ENCODE measurements at regions not wholly inside any gene's neighbourhood (a gene's known extent, or its start where the extent isn't known, plus 50 kb on each side); places are given as distances from the start of the nearest gene placed in this dataset.
"Not testable (repeated sequence)": the region's sequence is repeated elsewhere in the genome, so short reads cannot be mapped to it uniquely, and the experiment has no call there.

DNA sequence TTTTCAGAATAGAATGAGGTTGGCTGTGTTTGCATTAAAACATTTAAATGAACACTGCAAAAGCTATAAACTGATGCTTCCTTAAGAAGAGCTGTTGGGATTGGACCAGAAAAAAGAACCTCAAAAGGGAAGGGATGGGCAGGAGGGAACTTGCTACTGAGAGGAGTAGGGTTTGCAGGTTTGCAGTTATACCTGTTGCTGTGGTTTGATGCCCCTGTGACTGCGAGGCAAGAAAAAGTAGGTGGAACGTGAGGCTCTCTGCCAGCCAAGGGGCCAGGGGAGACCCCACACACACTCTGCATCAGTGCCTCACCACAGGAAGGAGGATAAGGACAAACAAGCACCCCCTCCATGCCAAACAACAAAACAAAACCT is 197.2 kb downstream of the BCAS1 start:
- in situ Hi-C loops (cut with HindIII; ENCODE audit: low sequenced_read_pairs): no loop called here

DNA sequence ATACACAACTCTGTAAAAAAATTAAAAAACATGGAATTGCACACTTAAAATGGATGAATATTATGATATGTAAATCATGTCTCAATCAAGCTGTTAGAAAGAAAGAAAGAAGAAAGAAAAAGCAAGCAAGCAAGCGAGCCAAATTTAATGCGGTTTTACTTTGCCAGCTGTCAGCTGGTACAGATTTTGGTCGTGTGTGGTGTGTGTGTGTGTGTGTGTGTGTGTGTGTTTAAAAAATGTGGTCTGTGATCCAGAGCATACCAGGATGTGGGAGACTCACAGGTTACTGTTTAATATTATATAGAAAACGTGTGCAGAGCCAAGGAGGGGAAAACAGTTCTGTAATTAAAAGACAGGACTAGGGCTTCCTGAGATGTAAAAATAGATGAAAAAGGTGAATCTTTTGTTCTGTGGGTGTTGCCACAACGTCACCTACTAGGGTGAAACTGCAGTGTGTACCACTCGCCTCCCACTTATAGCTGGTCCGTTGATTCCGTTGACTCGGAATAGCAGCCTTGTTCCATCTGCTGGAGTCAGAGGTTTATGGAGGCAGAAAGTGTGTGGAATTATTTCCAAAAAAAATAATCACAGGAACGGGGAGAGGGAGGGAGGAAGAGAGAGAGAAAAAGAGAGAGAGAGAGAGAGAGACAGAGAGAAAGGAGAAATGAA is 197.7 kb downstream of the BCAS1 start:
- in situ Hi-C loops (cut with HindIII; ENCODE audit: low sequenced_read_pairs): no loop called here

DNA sequence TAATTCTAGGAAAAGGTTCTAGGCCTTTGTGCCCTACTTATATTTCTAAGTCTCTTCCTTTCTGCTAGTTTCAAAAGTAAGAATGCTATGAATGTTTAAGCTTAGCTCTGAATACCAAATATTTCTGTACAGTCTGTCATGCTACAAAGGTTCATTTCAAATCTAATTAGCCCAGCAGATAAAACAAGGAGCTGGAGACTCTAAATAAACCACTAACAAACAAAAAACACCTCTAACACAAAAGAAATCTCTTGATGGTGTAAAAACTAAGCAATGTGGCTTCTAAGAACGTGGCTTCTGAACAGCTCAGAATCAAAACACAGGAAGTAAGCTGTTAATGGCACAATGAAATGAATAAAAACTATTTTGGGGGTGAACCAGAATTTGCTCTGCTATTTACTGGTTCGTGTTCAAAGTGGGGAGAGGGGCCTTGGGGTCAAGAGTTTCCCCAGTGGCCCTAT is 198.3 kb downstream of the BCAS1 start:
- in situ Hi-C loops (cut with HindIII; ENCODE audit: low sequenced_read_pairs): no loop called here

DNA sequence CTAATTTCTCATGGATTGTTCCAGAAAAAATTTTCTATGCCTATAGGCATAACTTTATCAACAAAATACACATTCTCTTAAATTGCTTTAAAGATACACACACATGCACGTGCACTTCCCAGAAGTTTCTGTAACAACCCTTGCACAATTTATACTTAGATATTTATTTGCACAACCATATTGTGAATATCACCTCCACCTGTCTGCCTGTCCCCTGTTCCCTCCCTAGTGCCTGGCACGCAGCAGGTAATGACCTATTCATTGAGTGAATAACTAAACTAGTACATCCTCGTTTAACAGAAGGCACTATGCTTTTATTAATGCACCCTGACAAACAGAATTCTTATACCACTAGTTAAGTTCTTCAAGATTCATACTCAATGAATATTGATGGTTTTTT is 198.9 kb downstream of the BCAS1 start:
- in situ Hi-C loops (cut with HindIII; ENCODE audit: low sequenced_read_pairs): no loop called here

DNA sequence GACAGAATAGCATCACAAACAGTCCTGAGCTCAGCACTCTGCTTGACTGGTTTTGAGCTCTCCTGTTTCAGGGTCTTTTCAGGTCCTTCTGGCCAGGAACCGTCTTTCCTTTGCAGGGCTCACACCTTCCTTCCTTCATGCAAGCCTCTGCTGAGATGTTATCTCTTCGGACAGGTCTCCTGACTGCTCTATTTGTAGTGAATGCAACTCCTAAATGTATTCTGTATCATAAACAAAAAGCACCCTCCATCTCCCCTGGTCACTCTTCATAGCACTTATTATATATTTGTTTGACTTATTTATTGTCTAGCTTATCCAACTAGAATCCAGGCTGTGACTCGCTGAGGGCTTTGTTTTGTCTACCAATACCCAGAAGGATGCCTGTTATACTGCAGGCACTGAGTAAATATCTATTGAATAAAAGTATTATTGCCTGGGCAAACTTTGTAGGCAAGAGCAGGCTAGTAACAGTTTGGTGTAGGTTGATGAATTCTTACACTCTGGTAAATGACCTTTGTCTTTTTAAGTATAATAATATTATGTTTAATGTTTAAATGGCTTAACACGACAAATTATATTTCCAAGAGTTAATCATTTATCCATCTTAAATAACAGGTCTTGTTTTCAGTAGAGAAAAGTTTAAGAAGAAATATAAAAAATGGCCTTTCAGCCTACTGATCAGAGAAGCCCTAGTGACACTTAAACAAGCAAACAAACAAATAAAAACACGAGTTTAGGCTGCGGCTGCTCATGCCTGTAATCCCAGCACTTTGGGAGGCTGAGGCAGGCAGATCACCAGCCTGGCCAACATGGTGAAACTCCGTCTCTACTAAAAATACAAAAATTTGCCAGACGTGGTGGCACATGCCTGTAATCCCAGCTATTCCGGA is 199.7 kb downstream of the BCAS1 start:
- in situ Hi-C loops (cut with HindIII; ENCODE audit: low sequenced_read_pairs): no loop called here

DNA sequence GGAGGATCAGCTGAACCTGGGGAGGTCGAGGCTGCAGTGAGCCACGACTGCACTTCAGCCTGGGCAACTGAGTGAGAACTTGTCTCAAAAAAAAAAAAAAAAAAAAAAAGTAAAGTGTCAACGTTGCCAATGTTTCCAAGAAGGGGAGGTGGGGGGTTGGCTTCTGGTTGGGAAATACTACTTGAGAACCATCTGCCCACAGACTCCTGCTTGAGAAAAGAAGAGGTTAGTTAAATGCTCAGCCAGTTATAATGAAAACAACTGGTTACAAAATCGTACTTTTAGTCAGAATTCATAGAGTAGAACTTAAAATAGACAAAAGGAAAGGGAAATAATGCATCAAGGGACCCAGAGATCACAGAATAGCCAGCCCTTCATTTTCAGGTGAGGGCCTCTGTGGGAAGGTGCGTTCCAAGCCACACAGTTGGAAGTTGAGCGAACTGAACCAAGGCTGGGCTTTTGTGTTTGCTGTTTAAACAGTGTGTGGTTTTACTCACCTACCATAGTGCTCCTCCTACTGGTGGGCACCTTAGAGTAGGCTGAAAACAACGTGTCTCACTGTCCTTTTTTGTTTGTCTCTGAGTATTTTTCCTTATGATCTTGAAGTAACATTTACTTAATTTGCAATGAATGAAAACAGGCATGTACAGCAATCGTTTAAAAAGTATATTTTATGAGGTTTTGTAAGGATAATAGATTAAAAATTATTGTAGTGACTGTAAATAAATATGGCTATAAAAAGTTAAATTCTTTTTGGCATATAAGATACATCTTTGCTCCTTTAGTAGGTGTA is 200.7 kb downstream of the BCAS1 start:
- in situ Hi-C loops (cut with HindIII; ENCODE audit: low sequenced_read_pairs): no loop called here

DNA sequence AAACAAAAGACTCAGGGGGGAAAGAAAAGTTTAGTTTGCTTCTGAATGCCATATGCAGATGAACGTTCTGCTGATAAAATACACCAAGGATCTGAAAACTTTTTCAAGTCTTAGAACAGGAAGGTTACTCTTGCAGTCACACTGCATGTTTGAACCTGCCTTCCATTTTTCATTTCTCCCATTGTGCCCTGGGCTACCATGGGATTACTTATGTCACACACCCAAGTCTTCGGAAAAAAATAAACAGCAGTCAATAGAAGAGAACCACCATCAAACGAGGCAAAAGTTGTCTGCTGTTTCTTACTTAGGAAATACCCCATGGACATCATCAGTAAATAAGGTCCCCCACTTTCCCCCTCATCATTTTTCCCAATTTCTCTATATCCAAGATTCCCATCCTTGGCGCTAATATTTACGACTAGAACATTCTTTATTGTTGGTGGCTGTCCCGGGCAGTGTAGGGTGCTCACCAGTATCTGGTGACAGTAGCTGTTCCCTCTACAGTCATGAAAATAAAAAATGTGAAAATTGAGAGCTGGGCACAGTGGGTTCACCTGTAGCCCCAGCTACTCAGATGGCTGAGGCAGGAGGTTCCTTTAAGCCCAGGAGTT is 202.5 kb downstream of the BCAS1 start:
- in situ Hi-C loops (cut with HindIII; ENCODE audit: low sequenced_read_pairs): no loop called here

DNA sequence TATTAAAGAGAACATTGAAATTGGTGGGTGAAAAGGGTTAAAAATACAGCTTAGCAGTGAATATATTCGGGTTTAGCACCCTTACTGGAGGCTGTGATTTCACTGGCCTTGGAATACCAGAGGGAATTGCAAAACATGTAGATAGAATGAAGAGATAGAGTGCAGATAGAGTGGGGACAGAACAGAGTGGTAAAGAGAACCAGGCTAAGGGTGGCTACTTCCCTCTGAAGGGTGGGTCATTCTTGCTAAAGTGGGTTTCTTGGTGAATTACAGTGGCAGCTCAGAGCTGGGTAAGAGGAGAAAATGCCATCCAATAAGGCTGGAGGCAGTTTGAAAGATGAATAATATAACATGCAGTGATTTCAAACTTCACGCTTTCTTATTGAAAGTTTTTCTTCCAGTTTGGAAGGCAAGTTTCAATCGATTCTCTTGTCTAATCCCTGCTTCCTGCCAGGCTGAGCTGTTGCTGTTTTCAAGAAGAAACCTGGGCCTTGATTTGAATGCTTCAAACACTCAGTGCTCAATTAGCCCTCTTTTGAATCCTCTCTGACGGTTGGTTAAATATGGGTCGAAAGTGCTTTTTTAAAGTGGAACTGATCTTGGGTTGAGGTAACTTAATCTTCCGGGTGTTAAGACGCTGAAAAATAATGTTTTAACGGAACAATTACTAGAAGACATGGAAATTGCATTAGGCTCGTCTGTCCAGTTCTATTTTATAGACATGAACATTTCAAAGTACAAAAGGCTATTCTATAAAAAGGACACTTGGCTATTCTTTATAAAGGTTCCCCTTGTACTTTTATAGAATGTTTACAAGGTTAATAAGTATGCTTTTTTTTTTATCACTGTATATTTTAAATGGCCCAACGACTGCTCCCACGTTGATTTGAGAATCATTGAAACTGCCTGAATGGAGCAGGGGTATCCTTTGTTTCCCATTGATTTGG is 203.3 kb downstream of the BCAS1 start:
- in situ Hi-C loops (cut with HindIII; ENCODE audit: low sequenced_read_pairs): no loop called here

DNA sequence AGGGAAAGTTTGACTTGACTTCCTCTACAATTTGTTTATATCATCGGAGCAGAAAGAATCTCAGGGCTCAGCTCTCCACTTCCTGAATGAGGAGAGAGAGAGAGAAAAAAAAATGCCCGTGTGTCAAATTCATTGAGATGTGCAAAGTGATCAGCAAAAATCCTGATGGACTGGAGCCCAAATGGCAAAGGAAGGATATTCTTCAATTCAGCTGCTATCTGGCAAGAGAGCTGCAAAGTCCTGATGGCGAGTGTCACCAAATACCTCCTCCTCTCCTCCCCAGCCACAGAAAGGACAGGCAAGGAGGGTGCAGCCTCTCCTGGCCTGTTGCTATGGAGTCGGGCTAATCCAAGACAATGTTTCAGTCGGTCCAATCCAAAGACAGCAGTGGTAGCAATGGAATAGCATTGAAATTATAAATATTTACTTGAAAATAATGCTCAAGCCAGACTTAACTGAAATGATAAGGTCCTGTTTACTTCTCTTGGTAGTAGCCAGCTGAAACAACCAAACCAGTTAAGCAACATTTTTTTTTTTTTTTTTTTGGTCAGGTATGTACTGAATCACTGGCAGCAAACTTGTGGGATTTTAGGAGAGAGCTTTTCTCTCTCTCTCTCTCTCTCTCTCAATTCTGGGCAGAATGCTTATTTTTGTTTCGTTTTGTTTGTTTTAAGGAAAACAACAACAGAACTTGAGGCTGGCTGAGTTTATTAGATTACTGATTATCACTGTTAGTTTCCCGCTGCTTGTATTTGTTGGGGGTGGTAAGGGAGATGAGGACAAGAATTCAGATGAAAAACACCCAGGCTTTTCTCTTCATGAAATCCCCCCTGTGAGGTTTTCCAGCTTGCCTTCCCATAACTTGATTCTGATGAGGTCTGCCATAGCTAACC is 204.2 kb downstream of the BCAS1 start:
- in situ Hi-C loops (cut with HindIII; ENCODE audit: low sequenced_read_pairs): no loop called here

DNA sequence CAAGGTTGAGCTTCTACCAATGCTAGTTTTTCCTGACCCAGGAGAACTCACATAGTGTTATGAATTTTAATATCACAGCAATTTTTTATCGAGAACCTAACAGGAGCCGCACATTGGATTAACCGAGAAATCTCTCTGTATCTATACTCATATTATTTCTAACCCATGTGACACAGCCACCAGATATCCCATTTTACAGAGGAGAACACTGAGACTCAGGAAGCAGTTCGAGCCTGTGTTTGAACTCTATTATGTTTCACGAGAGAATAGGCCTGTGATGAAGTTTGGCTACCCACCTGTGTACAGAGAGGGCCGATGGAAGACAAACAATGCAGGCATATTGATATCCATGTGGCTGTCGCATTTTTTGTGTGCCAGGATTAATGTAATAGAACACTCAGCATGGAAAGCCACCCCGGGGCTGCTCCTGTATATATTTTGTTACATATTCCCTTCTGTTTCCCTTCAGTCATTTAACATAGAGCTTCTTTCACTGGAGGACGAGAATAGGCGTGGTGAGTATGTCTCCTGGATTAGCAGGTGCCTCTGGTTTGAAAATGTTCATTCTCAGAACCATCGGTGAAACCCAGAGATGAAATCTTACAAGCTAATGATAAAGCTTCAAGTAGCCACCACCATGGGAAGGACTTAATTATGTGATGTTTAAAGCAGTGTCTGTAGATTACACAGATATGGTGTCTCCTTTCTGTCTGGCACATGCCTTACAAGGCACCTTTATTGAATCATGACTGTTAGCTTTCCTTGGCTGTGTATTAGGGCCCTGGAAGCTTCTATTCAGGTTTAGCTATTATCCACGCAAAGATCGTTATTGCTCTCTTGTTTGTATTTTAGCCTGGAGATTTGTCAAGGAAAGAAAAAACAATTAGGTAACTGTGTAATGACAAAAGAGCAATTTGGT is 205.4 kb downstream of the BCAS1 start:
- in situ Hi-C loops (cut with HindIII; ENCODE audit: low sequenced_read_pairs): not testable (repeated sequence)

DNA sequence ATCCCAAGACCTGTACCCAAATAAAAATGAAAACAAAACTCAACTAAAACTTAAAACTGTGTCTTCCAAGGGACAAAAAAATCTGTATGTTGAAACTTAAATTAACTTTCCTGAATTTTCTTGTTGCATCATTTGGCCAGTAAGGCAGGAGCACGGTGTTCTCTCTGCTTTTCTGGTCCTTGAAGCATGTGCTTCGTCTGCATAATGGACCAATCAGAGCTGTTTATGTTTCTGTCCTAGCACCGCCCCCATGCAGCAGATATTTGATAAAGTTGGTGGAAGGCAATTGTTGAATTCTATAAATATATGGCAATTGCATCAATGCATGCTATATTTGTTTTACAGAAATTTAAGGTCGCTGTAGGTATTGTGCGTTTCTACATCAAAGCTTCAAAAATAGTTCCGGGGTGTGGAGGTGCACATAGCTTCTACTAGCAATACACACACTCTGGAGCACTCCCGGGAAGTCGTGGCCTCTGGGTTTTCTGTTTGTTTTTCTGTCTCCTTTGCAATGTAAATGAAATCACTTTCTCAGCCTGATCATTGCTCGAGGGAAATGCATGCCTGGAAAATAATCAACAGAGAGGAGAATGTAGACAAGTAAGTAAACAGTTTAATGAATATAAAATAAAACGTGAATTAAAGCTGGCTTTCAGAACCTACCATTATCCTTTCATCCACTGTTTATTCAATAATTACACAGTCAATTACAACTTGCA is 206.3 kb downstream of the BCAS1 start:
- in situ Hi-C loops (cut with HindIII; ENCODE audit: low sequenced_read_pairs): not testable (repeated sequence)

DNA sequence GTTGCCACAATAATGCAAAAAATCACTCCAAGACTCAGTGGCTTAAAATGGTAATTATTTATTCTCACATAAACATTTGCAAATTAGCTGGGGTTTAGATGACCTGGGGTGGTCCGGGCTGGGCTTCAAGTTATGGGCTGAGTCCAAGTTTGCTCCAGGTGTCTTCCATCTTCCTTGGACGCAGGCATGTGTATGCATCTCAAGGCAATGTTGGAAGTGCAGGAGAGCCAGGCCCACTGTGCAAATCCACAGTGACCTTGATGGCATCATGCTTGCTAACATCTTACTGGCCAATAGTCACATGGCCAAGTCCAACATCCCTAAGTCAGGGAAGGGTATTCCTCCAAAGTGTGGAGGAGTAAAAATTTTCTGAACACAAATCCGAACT is 206.9 kb downstream of the BCAS1 start:
- in situ Hi-C loops (cut with HindIII; ENCODE audit: low sequenced_read_pairs): not testable (repeated sequence)

DNA sequence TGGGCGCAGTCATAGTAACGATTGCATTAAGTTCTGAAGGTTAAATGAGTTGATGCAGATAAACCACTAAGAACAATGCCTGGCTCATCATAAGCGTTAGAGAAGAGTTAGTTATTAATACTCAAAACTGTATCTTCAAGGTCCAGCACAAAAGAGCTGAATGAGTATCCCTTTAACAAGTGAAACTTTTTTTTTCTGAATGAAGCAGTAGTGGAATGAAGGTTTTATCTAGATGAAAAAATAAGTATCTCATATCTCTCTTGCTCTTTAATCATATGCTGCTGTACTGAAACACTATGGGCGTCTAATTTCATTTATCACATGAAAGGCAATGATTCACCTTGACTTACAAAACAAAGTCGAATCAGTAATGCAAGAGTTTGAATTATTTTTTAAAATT is 207.4 kb downstream of the BCAS1 start:
- in situ Hi-C loops (cut with HindIII; ENCODE audit: low sequenced_read_pairs): not testable (repeated sequence)

DNA sequence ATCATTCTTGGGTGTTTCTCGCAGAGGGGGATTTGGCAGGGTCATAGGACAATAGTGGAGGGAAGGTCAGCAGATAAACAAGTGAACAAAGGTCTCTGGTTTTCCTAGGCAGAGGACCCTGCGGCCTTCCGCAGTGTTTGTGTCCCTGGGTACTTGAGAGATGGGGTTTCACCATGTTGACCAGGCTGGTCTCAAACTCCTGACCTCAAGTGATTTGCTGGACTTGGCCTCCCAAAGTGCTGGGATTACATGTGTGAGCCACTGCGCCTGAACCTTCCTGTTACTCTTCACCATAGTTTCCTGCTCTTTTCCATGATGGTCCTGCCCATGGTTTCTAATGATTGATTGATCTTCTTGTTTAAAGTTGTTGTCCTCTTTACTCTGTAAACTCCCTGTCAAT is 207.9 kb downstream of the BCAS1 start:
- in situ Hi-C loops (cut with HindIII; ENCODE audit: low sequenced_read_pairs): not testable (repeated sequence)

DNA sequence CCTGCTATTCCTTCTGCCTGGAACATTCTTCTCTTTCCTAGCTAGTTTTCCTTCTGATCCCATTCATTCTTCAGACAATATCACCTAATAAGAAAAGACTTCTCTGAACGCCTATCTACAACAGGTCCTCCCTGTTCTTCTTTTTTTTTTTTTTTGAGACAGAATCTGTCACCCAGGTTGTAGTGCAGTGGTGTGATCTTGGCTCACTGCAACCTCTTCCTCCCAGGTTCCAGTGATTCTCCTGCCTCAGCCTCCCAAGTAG is 208.3 kb downstream of the BCAS1 start:
- in situ Hi-C loops (cut with HindIII; ENCODE audit: low sequenced_read_pairs): not testable (repeated sequence)

DNA sequence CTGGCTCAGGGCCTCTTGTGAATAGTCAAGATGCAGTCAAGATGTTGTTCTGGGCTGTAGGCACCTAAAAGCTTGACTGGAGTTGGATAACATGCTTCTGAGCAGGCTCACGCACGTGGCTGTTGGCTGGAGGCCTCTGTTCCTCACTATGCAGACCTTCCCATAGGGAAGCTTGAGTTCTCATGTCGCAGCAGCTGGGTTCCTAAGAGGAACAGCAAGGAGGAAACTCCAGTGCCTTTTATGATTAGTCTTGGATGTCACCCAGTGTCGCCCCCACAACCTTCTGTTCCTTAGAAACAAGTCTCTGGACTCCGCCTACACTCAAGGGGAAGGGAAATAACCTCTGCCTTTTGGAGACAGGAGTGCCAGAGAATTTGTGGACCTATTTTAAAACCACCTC is 210.7 kb downstream of the BCAS1 start:
- in situ Hi-C loops (cut with HindIII; ENCODE audit: low sequenced_read_pairs): no loop called here

DNA sequence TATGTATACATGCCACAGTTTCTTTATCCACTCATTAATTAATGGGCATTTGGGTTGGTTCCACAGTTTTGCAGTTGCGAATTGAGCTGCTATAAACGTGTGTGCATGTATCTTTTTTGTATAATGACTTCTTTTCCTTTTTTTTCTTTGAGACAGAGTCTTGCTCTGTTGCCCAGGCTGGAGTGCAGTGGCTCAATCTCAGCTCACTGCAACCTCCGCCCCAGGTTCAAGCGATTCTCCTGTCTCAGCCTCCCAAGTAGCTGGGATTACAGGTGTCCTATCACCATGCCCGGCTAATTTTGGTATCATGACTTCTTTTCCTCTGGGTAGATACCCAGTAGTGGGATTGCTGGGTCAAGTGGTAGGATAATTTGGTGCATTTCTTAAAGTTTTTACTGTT is 211.4 kb downstream of the BCAS1 start:
- in situ Hi-C loops (cut with HindIII; ENCODE audit: low sequenced_read_pairs): not testable (repeated sequence)

DNA sequence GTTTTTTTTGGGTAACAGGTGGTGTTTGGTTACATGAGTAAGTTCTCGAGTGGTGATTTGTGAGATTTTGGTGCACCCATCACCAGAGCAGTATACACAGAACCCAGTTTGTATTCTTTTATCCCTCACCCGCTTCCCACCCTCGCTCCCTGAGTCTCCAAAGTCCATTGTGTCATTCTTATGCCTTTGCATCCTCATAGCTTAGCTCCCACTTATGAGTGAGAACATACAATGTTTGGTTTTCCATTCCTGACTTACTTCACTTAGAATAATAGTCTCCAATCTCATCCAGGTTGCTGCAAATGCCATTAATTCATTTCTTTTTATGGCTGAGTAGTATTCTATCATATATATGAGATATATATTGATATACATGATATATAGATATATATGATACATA is 211.9 kb downstream of the BCAS1 start:
- in situ Hi-C loops (cut with HindIII; ENCODE audit: low sequenced_read_pairs): not testable (repeated sequence)
